HG03439 (cell line): ENCODE measurements at regions not wholly inside any gene's neighbourhood (a gene's known extent, or its start where the extent isn't known, plus 50 kb on each side); places are given as distances from the start of the nearest gene placed in this dataset.
"Not testable (repeated sequence)": the region's sequence is repeated elsewhere in the genome, so short reads cannot be mapped to it uniquely, and the experiment has no call there.

Experiments used
- ATAC-seq: cut with Tn5 transposase; IDR thresholded peaks from one replicate; pipeline ENCODE4 v1.9.1; 2021; ENCODE audit warnings: mild to moderate bottlenecking, moderate library complexity; ENCODE audit not compliant: unreplicated experiment

- ATAC-seq: no peak
Measured at GRCh38 chr1:192862271-192862670, 53.4 kb downstream of the RGS2 start.

GRCh38 chr1:192866241-192866868, 57.5 kb downstream of the RGS2 start:
- no peak for ATAC-seq

DNA sequence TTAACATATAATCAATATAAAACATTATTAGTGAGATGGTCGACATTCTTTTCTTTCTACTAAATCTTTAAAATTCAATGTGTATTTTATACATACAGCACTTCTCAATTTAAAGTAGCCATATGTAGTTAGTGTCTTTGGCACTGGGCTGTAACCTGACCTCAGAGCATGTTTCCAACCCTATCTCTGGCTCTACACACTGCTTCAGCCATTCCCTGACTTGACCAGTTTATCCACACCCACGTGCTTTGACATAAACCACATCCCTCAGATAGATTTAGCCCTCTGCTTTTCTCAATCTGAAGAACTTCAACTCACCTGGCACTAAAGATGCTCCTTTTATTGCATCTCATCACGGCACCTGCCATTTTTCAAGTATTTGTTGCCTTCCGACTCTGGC, 58.3 kb downstream of the RGS2 start:
- no peak for ATAC-seq

GRCh38 chr1:192869308-192869940, 60.6 kb downstream of the RGS2 start:
- no peak for ATAC-seq

GRCh38 chr1:192872010-192872409, 63.2 kb downstream of the RGS2 start:
- ATAC-seq: no peak

GRCh38 chr1:192873836-192874235, 65.0 kb downstream of the RGS2 start:
- ATAC-seq: no peak

DNA sequence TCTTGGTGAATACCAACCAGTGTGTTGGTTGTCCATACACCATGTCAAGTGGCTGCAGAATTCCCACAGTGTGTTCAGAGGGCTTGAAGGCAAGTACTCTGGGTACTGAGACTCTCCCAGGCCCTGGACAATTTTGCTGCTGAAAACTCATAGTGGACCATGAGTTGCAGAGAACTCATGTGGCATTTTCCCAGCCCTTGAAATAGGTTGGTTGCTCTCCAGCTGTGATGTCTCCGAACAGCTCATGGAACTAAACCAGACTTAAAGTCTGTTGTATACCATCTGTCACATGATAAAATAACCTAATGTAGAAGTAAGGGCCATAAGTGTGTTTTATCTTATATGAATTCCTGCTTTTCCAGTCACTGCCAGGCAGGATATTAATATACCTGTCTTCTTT, 67.8 kb downstream of the RGS2 start:
- ATAC-seq: no peak

DNA sequence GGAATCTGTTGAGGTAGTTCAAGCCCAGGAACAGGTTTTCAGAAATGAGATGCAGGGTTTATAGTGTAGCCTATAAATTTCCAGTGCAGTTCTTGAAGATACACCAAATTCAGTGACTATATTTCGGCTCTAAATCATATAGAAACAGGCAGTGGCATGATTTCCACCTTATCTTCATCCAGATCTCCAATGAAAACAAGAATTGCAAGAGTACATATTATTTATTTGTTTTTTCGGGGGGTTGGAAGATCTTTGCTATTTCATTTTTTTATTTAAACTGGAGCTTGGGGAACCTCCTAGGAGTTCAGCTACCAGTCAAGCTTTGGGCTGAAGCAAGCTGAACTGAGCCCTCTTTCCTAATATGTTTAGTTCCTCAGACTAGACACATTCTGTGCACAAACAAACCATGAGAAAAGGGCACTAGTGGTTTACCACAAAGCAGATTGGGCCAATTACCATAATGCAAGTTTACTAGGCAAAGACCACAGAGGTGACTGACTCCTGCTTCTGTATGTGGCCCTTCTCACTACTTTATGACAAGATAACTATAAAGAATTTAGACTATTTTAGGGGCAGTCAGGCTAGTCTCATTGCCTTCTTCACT, 68.5 kb downstream of the RGS2 start:
- ATAC-seq: no peak

GRCh38 chr1:192878249-192878648, 69.4 kb downstream of the RGS2 start:
- ATAC-seq: no peak

DNA sequence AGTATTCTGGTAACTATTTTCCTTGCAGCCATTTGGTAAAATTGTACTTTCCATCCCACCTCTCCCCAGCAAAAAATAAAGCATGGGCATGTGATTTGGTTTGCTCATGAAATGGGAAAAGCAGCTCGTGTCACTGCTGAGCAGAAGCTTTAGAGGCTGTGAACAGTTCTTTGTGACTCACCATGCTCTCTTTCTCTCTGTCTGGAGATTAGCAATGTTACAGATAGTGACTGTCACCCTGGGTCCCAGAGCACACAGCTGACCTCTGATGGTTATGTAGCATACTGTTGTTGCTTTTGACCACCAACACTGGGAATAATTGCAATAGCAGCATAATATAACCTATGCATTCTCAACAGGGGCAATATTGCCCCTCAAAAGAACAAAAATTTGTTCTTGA, 70.6 kb downstream of the RGS2 start:
- no peak for ATAC-seq

GRCh38 chr1:192880231-192880630, 71.4 kb downstream of the RGS2 start:
- no peak for ATAC-seq

- ATAC-seq: no peak
Measured at GRCh38 chr1:192884241-192884640, 75.4 kb downstream of the RGS2 start.

DNA sequence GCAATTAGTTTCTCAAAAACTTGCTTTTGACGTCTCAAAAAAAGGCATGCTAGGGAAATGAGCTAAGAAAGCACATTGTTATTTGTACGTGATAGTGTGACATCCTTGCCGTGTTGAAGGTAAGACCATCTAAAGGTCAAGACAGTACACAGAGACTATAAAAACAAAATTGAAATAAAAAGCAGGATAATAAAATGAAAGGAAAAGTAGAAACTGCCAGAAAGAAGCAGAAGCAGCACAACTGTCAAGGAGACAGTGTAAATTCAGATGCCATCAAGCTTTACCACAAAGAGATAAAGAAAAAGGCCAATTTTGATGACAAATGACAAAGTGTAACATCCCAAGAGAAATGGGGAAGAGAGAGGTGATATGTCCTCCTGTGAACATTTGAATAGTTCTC, 76.5 kb downstream of the RGS2 start:
- not testable (repeated sequence) for ATAC-seq

DNA sequence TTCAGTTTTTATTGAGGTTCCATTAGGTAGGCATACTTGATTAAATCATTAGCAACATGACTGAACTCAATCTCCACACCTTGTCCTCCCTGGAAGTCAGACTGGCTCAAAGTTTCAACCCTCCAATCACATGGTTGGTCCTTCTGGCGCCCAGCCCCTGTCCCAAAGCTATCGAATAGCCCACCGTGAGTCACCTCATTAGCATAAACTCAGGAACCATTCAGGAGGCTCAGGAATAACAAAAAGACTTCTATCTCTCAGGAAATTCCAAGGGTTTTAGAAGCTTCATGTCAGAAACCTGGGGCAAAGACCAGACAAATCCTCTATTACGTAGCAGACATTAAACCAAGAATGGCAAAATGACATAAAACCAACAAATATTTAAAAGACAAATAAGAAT, 78.6 kb downstream of the RGS2 start:
- ATAC-seq: no peak

GRCh38 chr1:192888574-192888973, 79.7 kb downstream of the RGS2 start:
- no peak for ATAC-seq

DNA sequence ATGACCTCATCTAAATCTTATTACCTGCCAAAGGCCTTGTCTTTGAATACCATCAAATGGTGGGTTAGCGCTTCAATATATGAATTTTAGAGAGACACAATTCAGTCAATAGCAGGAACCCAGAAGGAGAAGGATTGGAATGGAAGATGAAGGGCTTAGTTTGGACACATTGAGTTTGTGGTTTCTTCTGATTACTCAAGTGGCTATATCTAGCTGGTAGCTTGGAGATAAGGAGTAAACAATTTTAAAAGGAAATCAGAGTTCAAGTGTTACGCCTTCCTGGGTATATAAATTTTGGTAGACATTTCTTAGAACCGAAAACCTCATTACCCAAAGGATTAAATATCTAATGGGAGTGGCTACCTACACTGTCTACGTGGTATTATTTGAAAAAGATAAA, 80.2 kb downstream of the RGS2 start:
- no peak for ATAC-seq

GRCh38 chr1:192890134-192890533, 81.3 kb downstream of the RGS2 start:
- no peak for ATAC-seq

GRCh38 chr1:192892934-192893333, 84.1 kb downstream of the RGS2 start:
- no peak for ATAC-seq

- ATAC-seq: not testable (repeated sequence)
Measured at GRCh38 chr1:192895487-192895886, 86.6 kb downstream of the RGS2 start.

DNA sequence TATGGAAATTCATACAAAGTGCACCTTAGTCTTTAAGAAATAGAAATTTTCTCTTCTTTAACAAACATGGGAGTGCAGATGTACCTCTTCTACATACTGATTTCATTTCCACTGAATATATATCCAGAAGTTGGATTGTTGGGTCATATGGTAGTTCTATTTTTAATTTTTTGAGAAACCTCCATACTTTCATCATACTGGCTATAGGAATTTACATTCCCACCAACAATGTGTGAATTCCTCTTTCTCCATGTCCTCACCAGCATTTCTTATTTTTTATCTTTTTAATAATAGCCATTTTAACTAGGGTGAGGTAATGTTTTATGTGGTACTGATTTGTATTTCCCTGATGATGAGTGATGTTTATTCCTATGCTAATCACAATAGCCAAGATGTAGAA, 87.5 kb downstream of the RGS2 start:
- no peak for ATAC-seq

DNA sequence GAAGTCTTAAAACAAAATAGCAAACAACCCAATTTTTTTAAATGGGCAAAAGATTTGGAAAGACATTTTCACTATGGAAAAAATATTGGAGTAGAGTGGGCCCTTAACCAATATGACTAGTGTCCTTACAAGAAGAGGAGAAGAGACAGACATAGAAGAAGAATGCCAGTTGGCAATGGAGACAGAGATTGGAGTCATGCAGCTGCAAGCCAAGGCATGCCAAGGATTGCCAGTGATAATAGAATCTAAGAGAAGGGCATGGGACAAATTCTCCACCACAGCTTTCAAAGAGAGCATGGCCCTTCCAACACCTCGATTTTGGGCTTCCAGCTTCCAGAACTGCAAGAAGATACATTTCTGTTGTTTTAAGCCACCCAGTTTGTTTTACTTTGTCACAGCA, 92.7 kb downstream of the RGS2 start:
- no peak for ATAC-seq

DNA sequence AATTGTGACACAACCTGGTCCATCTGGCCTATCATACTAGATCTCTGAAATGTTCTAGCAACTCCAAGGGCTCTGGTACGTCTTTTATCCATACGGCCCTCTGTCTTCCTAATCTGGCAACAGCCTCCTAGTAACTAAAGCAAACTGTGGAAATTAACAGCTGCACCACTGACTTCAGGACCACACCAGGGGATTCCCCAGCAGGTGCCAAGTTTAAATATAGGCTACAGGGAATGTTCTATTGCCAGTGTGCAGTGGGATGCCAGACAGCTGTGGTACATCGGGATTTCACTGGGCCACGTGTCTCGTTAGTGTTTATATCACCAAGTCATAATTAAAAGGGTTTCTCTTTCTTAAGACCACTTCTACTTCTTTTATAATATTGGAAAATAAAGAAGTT, 94.3 kb downstream of the RGS2 start:
- no peak for ATAC-seq
